NCI-H146 (cell line): ENCODE measurements at regions not wholly inside any gene's neighbourhood (a gene's known extent, or its start where the extent isn't known, plus 50 kb on each side); places are given as distances from the start of the nearest gene placed in this dataset.

Source experiments
- DNase-seq: peaks from one replicate; lab custom pipeline; 2025; lab: John Stamatoyannopoulos, UW

GRCh38 chr4:166363198-166363597 lies 490.2 kb downstream of the TLL1 start:
- DNase-seq, result no peak

DNA sequence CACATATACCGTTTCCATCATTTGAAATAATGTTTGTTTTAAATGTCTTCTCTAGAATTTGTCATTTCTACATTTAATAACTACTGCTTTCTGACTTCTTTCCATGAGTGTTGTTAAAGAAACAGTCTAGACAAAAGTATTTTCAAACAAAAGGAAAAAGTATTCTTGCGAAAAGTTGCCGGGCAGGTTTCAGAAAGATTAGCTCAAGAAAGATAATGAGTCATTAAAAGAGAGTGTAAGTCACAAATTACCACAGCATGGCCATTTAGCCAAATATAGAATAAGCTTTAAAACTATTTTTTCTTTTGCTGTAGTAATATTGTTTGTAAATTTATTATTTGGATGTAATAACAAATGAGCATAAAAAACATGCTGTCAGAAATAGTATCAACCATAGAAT lies 493.0 kb downstream of the TLL1 start:
- DNase-seq, result no peak

DNA sequence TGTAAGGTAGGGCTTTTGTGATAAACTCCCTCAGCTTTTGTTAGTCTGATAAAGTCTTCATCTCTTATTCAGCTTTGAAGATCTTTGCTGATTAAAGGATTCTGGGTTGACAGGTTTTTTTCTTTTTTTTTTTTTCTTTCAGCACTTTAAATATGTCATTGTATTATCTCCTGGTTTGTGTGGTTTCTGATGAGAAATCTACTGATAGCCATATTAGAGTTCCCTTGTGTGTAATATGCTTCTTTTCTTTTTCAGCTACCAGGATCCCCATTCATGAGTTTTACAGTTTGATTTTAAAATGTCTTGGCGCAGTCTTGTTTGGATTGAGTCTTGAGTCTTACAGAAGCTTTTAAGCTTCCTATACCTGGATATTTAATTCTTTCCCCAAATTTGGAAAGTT lies 504.5 kb downstream of the TLL1 start:
- no peak for DNase-seq

- no peak for DNase-seq
These were observed 513.7 kb downstream of the TLL1 start for GRCh38 chr4:166386491-166387360.

DNA sequence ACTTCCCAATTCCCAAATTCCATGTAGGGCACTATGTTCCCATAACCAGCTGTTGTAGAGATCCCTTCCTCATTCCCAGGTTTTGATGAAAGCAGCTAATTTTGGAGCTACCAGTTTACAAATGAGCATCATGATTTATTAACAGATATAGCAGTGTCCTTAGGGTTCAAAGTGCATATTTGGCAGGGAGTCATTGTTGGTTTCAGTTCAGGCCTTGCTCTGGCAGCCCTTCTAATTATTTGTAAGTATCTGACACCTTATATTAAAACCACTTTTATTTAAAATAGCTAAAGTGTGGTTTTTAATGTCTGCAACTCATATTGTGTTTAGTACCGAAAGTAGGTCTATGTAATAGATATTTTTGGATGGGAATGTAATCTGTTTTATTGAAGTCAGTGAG lies 518.5 kb downstream of the TLL1 start:
- no peak for DNase-seq

DNA sequence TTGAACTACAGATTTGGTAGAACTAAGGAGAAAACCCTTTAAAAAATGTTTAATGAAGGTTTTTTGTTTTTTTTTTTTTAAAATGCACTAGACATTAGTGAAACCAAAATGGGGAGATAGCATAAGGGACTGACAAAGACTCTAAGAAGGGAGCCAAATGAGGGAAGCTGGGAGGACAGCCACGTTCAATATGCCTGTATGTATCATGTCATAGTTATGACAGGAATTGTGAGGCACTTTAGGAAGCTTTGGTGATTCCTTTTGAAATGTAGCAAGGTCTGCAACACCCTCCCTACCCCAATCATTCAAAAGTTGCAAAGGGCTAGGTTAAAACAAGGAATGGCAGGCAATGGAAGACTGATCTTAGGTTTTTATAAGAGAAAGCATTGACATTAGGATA lies 526.0 kb downstream of the TLL1 start:
- DNase-seq, result no peak

- peak; percentile 79 for DNase-seq
These were observed 527.3 kb downstream of the TLL1 start for GRCh38 chr4:166400270-166400894.

DNA sequence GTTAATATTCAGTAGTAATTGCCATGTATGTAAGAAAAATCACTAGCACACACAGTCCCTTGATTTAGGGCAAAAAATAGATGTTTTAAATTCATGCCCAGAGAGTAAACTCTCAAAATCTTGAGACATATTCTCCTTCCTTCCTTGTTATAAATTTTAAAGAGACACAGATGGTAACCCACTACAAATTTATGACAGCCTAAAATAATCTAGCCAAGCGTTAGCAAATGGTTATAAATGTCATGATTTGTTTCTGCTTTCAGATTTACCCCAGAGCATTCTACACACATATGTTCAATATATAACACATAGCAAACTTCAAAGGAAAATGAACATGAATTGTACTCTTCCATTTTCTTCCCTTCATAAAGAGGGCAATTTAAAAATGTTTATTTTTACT lies 540.3 kb downstream of the TLL1 start:
- DNase-seq, result no peak

DNA sequence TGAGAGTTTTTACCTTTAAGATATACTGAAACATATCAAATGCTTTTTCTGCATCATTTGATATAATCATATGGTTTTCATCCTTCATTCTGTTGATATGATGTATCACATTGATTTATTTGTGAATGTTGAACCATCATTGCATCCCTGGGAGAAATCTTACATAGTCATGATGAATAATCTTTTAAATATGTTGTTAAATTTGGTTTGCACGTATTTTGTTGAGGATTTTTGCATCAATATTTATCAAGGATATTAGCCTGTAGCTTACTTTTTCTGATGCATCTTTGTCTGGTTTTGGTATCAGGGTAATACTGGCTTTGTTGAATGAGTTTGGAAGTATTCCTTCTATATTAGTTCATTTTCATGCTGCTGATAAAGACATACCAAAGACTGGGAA lies 541.4 kb downstream of the TLL1 start:
- no peak for DNase-seq

GRCh38 chr4:166415749-166416148 lies 542.7 kb downstream of the TLL1 start:
- DNase-seq, result no peak

DNA sequence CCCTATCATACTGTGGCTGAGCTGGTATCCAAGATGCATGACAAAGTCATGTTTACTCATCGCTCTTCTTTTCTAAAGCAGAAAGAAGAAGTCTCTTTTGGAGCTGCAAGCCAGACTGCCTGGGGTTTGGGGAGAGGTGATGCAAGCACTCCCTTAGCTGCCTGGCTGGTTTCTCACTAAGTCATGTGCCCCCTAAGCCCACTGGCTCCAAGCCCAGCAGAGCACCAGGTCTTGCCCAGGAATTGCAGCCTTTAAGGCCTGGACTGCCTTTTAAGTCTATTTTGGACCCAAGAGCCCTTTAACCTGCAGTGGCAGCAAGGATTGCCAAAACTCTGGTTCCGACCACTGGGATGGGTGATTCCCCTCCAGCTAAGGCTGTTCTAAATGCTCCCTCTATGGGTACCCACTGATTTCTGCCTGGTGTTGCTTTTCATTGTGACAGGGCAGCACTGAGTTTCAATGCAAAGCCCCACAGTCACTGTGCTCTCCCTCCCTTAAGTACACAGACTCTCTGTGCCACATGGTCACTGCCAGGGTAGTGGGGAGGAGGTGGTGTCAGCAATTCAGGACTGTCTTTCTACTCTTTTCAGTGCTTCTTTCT lies 548.6 kb downstream of the TLL1 start:
- DNase-seq, result no peak

GRCh38 chr4:166422475-166422874 lies 549.4 kb downstream of the TLL1 start:
- DNase-seq, result no peak

GRCh38 chr4:166426300-166426863 lies 553.3 kb downstream of the TLL1 start:
- no peak for DNase-seq

GRCh38 chr4:166432125-166432524 lies 559.1 kb downstream of the TLL1 start:
- no peak for DNase-seq

- no peak for DNase-seq
These were observed 559.8 kb downstream of the TLL1 start for GRCh38 chr4:166432842-166433241.

DNA sequence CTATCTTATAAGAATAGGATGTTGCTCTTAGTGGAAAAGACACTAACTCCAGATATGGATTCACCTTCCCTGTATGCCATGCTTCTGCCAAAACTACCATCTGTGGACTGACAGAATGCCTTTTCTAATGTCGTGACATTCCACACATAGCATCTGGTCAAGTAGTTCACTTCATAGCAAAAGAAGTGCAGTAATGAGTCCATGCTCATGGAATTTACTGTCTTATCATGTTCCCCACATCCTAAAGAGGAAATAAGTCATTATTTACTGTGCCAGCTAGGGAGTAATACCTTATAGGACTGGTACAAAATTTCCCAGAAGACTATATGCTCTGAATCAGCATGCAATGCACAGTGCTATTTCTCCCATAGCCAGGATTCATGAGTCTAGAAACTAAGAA lies 562.4 kb downstream of the TLL1 start:
- DNase-seq, result no peak

GRCh38 chr4:166458756-166459155 lies 585.7 kb downstream of the TLL1 start:
- no peak for DNase-seq

DNA sequence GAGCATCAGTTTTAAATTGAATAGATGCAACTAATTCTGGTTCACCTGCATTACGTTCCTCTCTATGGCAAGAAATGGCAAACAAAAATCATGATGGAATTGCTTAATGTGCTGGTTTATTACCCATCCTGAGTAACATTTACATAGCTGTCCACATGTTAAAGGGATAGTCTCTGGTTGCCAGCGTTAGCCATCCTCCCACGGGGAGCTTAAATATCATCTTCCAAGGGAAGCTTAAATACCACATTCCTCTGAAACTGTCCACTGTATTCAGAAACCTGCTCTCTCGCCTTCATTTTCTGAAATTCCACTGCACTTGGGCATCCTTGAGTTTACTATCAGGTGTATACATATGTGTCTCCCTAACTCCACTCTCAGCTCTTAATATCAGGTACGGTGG lies 586.6 kb downstream of the TLL1 start:
- DNase-seq, result no peak

DNA sequence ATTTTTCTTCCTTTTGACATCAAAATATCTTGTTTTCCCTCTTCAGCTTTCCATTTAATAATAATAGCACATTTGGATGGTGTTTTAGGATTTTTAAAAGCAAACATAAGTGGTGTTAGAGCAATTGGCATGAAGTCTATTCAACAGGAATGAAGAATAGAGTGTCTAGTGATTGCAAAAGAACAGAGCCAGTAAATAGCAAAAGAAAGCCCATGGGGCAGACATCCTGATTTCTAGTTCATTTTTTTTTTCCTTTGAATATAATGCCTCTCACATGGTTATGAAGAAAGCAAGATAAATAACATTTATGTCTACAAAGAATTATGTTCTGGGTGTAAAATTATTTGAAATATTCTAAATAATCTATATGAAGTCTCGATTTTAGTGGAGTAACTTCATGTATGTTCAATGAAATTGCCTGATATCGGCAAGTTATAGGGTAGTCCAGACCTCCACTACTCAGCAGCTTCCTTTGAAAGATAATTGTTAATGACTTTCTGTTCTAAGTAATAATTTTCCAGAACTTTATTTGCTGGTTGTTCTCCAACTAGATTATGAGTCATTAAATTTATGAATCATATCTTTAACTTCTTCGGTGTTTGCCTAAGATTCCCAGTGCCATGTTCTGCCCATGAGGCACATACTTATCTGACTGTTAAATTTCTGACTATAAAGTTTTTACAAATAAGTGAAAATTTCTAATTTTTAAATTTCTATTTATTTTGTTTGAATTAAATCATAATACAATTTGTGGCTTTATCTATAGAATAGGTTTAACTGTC lies 587.9 kb downstream of the TLL1 start:
- DNase-seq, result no peak

DNA sequence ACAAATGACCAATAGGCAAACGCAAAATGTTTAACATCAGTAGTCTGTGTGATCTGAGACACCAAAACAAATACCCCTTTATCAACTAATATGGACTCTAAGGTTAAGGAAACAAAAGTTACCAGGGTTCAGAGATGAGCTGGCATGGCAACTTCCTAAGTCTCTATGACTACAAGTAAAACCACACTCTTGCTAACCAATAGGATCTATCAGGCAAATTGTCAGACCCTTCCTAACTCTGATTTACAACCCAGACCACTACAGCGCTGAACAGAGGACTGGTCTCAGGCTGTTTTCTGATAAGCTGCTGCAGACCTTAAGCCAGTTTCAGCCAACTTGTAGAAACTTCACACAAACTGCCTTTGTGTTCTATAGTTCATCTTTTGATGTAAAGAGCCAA lies 608.0 kb downstream of the TLL1 start:
- no peak for DNase-seq

- DNase-seq, result no peak
These were observed 608.7 kb downstream of the TLL1 start for GRCh38 chr4:166481739-166482138.

DNA sequence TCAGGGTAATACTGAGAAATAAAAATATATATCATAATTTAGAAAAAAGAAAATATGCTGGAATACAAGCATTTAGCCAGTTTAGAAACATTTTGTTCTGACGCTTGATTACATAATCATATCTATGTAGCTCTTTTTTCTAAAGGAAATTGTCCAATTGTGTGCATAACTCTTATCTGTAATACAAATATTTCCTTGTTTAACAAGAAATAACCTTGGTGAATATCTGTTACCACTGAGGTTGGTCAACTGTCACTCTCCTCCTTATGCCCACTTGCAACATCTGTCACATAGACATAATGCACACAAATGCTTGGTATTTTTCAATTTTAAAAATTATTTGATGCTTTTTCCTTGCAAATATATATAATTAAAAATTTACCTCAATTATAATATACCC lies 609.7 kb downstream of the TLL1 start:
- peak; percentile 5 for DNase-seq
